PC-9 (cell line): ENCODE measurements at regions not wholly inside any gene's neighbourhood (a gene's known extent, or its start where the extent isn't known, plus 50 kb on each side); places are given as distances from the start of the nearest gene placed in this dataset.
A peak's percentile ranks its signal among the peaks of the same experiment; 100 is the strongest.
"Not testable (repeated sequence)": the region's sequence is repeated elsewhere in the genome, so short reads cannot be mapped to it uniquely, and the experiment has no call there.

Source experiments
- BruUV-seq: library from RNA; stranded (reverse); fragments of 400-500 nt; replicated peaks from 2 replicates; lab custom pipeline; 2021; lab: Mats Ljungman, UMichigan
- CTCF ChIA-PET: fragments of 300-600 bp; sonication (Branson Sonifier 250); formaldehyde crosslinking; loops from one replicate; lab custom pipeline; 2022; ENCODE audit warnings: antibody characterized with exemption; lab: Charles Lee
- POLR2A ChIA-PET: fragments of 300-600 bp; sonication (Branson Sonifier 250); formaldehyde crosslinking; loops from one replicate; lab custom pipeline; 2022; ENCODE audit warnings: antibody characterized with exemption; ENCODE audit not compliant: unreplicated experiment; lab: Charles Lee
- DNase-seq, 2 experiments: peaks; one replicate each; pipeline versions ENCODE4 v3.0.0 to v3.0.0-alpha.2; 2015 to 2022; ENCODE audit warnings: mixed read lengths in 1 of 2
- H2AFZ ChIP-seq: fragments of 200-600 bp; sonication (generic); 2 replicates; pipeline ENCODE4 v1.8.1; 2017; ENCODE audit warnings: antibody characterized with exemption
- H3F3A ChIP-seq: fragments of 200-600 bp; sonication (generic); 2 replicates; pipeline ENCODE4 v1.8.1; 2017; ENCODE audit warnings: antibody characterized with exemption, mild to moderate bottlenecking, low read depth; ENCODE audit not compliant: insufficient read depth
- H3K27ac ChIP-seq: fragments of 200-600 bp; sonication (generic); 2 replicates; pipeline ENCODE4 v1.6.1; 2016; ENCODE audit warnings: mixed run types
- H3K27me3 ChIP-seq: fragments of 200-600 bp; sonication (generic); 2 replicates; pipeline ENCODE4 v1.6.1; 2016; ENCODE audit warnings: low read depth, mixed run types; ENCODE audit not compliant: insufficient read depth
- H3K36me3 ChIP-seq: fragments of 200-600 bp; sonication (generic); 2 replicates; pipeline ENCODE4 v1.6.1; 2016; ENCODE audit warnings: low read depth, mixed run types
- H3K4me1 ChIP-seq: fragments of 200-600 bp; sonication (generic); replicated peaks from 2 replicates; pipeline ENCODE4 v1.6.1; 2016; ENCODE audit warnings: mixed run types; ENCODE audit not compliant: insufficient read depth
- H3K4me2 ChIP-seq: fragments of 200-600 bp; sonication (generic); 2 replicates; pipeline ENCODE4 v1.6.1; 2017; ENCODE audit warnings: mixed run types
- H3K4me3 ChIP-seq: fragments of 200-600 bp; sonication (generic); 2 replicates; pipeline ENCODE4 v1.6.1; 2016; ENCODE audit warnings: mixed run types
- H3K79me2 ChIP-seq: fragments of 200-600 bp; sonication (generic); 2 replicates; pipeline ENCODE4 v1.6.1; 2017; ENCODE audit warnings: low read depth, mixed run types
- H3K9me2 ChIP-seq: fragments of 200-600 bp; sonication (generic); 2 replicates; pipeline ENCODE4 v1.8.1; 2017; ENCODE audit warnings: mild to moderate bottlenecking; ENCODE audit not compliant: insufficient read depth
- H3K9me3 ChIP-seq: fragments of 200-600 bp; sonication (generic); 2 replicates; pipeline ENCODE4 v1.8.1; 2016; ENCODE audit warnings: low read depth; ENCODE audit not compliant: insufficient read depth
- H4K20me1 ChIP-seq: fragments of 200-600 bp; sonication (generic); 2 replicates; pipeline ENCODE4 v1.8.1; 2017; ENCODE audit not compliant: insufficient read depth
- intact Hi-C: fragments of 100-400 bp; cut with micrococcal nuclease; formaldehyde crosslinking; loops from one replicate; pipeline ENCODE4 v1.10.0; 2022; ENCODE audit not compliant: unreplicated experiment

- intact Hi-C loops, POLR2A ChIA-PET: not testable (repeated sequence)
These were observed 412.7 kb upstream of the WSB1 start for GRCh38 chr17:26881195-26881594.

GRCh38 chr17:26882097-26882761, 411.7 kb upstream of the WSB1 start:
- CTCF ChIA-PET, H3K27me3 ChIP-seq, POLR2A ChIA-PET, H3K4me2 ChIP-seq, H3F3A ChIP-seq, H3K4me1 ChIP-seq, BruUV-seq, intact Hi-C loops, H2AFZ ChIP-seq, H3K79me2 ChIP-seq, H3K4me3 ChIP-seq, H4K20me1 ChIP-seq, DNase-seq, H3K9me2 ChIP-seq, H3K36me3 ChIP-seq, H3K27ac ChIP-seq: not testable (repeated sequence)
- H3K9me3 ChIP-seq, result peaks cover 16% of the 10 kb centered on the region

More at GRCh38 chr17:26881195-26881594, 412.7 kb upstream of the WSB1 start:
- H2AFZ ChIP-seq, H3K9me2 ChIP-seq, H3K4me1 ChIP-seq, H4K20me1 ChIP-seq, DNase-seq, CTCF ChIA-PET, H3K27ac ChIP-seq, H3K79me2 ChIP-seq, H3K4me3 ChIP-seq, H3K4me2 ChIP-seq, BruUV-seq, H3K36me3 ChIP-seq, H3K27me3 ChIP-seq, H3F3A ChIP-seq: not testable (repeated sequence)
- H3K9me3 ChIP-seq, result peaks cover 18% of the 10 kb centered on the region

GRCh38 chr17:26883878-26884740, 409.8 kb upstream of the WSB1 start:
- H3K4me1 ChIP-seq, H3K4me3 ChIP-seq, H3K36me3 ChIP-seq, DNase-seq, intact Hi-C loops, H3K79me2 ChIP-seq, H3K27ac ChIP-seq, H2AFZ ChIP-seq, H3K9me3 ChIP-seq, H3K4me2 ChIP-seq, H3K9me2 ChIP-seq, H3K27me3 ChIP-seq, H3F3A ChIP-seq, H4K20me1 ChIP-seq, CTCF ChIA-PET, BruUV-seq, POLR2A ChIA-PET: not testable (repeated sequence)

DNA sequence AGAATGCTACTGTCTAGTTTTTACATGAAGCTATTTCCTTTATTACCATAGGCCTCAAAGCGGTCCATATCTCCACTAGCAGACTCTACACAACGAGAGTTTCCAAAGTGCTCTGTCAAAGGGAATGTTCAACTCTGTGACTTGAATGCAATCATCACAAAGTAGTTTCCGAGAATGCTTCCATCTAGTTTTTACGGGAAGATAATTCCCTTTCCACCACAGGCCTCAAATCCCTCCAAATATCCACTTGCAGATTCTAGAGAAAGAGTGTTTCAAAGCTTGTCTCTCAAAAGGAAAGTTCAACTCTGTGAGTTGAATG, 409.2 kb upstream of the WSB1 start:
- POLR2A ChIA-PET, CTCF ChIA-PET, H3K4me1 ChIP-seq: not testable (repeated sequence)

GRCh38 chr17:26885244-26885970, 408.5 kb upstream of the WSB1 start:
- CTCF ChIA-PET, H3K9me2 ChIP-seq, H4K20me1 ChIP-seq, H3K27ac ChIP-seq, H3K27me3 ChIP-seq, H3K36me3 ChIP-seq, H2AFZ ChIP-seq, BruUV-seq, H3F3A ChIP-seq, intact Hi-C loops, H3K4me2 ChIP-seq, H3K4me1 ChIP-seq, H3K4me3 ChIP-seq, H3K9me3 ChIP-seq, H3K79me2 ChIP-seq: not testable (repeated sequence)
- POLR2A ChIA-PET, result interaction anchor here (0.7 kb wide), 1 partner anchor 281 kb away, joined by 4 read pairs; no protein-coding TSS in a partner anchor
- peak in 1 of 2 experiments; percentile 69 for DNase-seq

More for the DNA sequence above, 409.2 kb upstream of the WSB1 start:
- H3K4me3 ChIP-seq, H3K27me3 ChIP-seq, H3K4me2 ChIP-seq, H4K20me1 ChIP-seq, H3F3A ChIP-seq, H3K79me2 ChIP-seq, H3K27ac ChIP-seq, H3K36me3 ChIP-seq, intact Hi-C loops, DNase-seq, H3K9me2 ChIP-seq, H3K9me3 ChIP-seq, H2AFZ ChIP-seq, BruUV-seq: not testable (repeated sequence)
